ENCODE measurements at regions not wholly inside any gene's neighbourhood (a gene's known extent, or its start where the extent isn't known, plus 50 kb on each side); places are given as distances from the start of the nearest gene placed in this dataset.

GRCh38 chr2:14232217-14232616 is 400.3 kb upstream of the LRATD1 start:
- Histone ChIP-seq H3K36me3 (ENCODE audit: control insufficient read depth, insufficient read depth, low read length) (no peaks in the 10 kb centered on the region), H3K27me3 (ENCODE audit: control insufficient read depth, insufficient read depth, low read length) (no peaks in the 10 kb centered on the region), H3K4me3 (ENCODE audit: low read depth, low read length) (no peak overlapping the region)
- no peak for TF ChIP-seq CTCF (IDR thresholded peaks at IDR 0.05; ENCODE audit: insufficient read depth, low read length, poor library complexity, severe bottlenecking)
- DNase-seq (ENCODE audit: low read depth) = no peak

- Histone ChIP-seq H3K27me3 (ENCODE audit: control insufficient read depth, insufficient read depth, low read length) (no peaks in the 10 kb centered on the region), H3K36me3 (ENCODE audit: control insufficient read depth, insufficient read depth, low read length) (no peaks in the 10 kb centered on the region)
These were observed 397.6 kb upstream of the LRATD1 start for GRCh38 chr2:14234911-14235310.

GRCh38 chr2:14235667-14236066 is 396.9 kb upstream of the LRATD1 start:
- no peaks in the 10 kb centered on the region for H3K36me3 ChIP-seq (ENCODE audit: control insufficient read depth, insufficient read depth, low read length)
- H3K27me3 ChIP-seq (ENCODE audit: control insufficient read depth, insufficient read depth, low read length) = no peaks in the 10 kb centered on the region
- no peak for TF ChIP-seq CTCF (IDR thresholded peaks at IDR 0.05; ENCODE audit: insufficient read depth, low read length, poor library complexity, severe bottlenecking)
- no peak for DNase-seq (ENCODE audit: low read depth)
- H3K4me3 ChIP-seq (ENCODE audit: low read depth, low read length) = no peak overlapping the region

More at GRCh38 chr2:14234911-14235310, 397.6 kb upstream of the LRATD1 start:
- H3K4me3 ChIP-seq (ENCODE audit: low read depth, low read length) = no peak overlapping the region
- DNase-seq (ENCODE audit: low read depth) = no peak
- no peak for TF ChIP-seq CTCF (IDR thresholded peaks at IDR 0.05; ENCODE audit: insufficient read depth, low read length, poor library complexity, severe bottlenecking)

- Histone ChIP-seq H3K4me3 (ENCODE audit: low read depth, low read length) (no peak overlapping the region), H3K36me3 (ENCODE audit: control insufficient read depth, insufficient read depth, low read length) (no peaks in the 10 kb centered on the region), H3K27me3 (ENCODE audit: control insufficient read depth, insufficient read depth, low read length) (no peaks in the 10 kb centered on the region)
- no peak for DNase-seq (ENCODE audit: low read depth)
- TF ChIP-seq CTCF (IDR thresholded peaks at IDR 0.05; ENCODE audit: insufficient read depth, low read length, poor library complexity, severe bottlenecking) = no peak
These were observed 394.6 kb upstream of the LRATD1 start for GRCh38 chr2:14237902-14238301.

- no peak for TF ChIP-seq CTCF (IDR thresholded peaks at IDR 0.05; ENCODE audit: insufficient read depth, low read length, poor library complexity, severe bottlenecking)
- Histone ChIP-seq H3K27me3 (ENCODE audit: control insufficient read depth, insufficient read depth, low read length) (no peaks in the 10 kb centered on the region), H3K4me3 (ENCODE audit: low read depth, low read length) (no peak overlapping the region), H3K36me3 (ENCODE audit: control insufficient read depth, insufficient read depth, low read length) (no peaks in the 10 kb centered on the region)
- DNase-seq (ENCODE audit: low read depth) = no peak
These were observed 392.9 kb upstream of the LRATD1 start for GRCh38 chr2:14239605-14240004.

- no peak overlapping the region for H3K4me3 ChIP-seq (ENCODE audit: low read depth, low read length)
- no peak for TF ChIP-seq CTCF (IDR thresholded peaks at IDR 0.05; ENCODE audit: insufficient read depth, low read length, poor library complexity, severe bottlenecking)
- H3K27me3 ChIP-seq (ENCODE audit: control insufficient read depth, insufficient read depth, low read length) = no peaks in the 10 kb centered on the region
- no peak for DNase-seq (ENCODE audit: low read depth)
- H3K36me3 ChIP-seq (ENCODE audit: control insufficient read depth, insufficient read depth, low read length) = no peaks in the 10 kb centered on the region
These were observed 391.6 kb upstream of the LRATD1 start for GRCh38 chr2:14240868-14241267.

Data from kidney epithelial cell (primary cell).